ENCODE measurements at regions not wholly inside any gene's neighbourhood (a gene's known extent, or its start where the extent isn't known, plus 50 kb on each side); places are given as distances from the start of the nearest gene placed in this dataset.

DNA sequence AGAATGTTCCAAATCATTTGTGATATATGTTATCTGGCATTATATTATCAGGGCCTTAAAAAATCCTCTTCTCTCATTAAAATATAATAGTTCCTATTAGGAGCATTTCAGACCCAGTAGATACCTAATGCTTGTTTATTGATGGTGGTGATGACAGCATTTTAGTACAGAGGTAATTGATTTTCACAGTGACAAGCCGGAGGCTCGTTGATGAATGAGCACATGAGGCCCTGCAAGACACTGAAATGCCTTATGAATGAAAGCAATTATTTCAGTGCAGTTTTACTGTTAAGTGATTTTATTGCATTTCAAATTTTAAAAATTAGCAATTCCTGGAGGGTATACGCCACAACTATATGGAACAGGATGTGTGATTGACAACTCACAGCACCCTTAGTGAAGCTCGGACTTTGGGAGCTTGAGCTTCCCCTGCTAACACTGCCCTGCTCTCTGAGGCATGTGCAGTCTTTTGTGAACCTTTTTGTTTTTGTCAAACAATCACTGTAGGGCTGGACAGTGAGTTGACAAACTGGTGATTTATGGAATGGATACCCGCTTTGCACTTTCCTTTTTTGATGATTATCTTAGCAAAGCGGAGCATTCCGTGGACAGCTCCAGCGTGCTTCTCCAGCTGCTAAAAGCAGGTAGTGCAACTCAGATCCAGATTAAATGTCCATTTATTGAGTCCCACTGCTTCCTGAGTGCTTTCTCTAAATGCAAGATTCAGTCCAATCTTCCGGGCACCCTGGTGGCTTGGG lies 187.0 kb upstream of the ATP10A start:
- Histone ChIP-seq H3K9me3 (ENCODE audit: low read length) (no peaks in the 10 kb centered on the region), H3K9ac (ENCODE audit: low read length) (peak overlapping the region; percentile 23), H3K79me2 (replicated peaks; ENCODE audit: insufficient read depth, low read length) (no peaks in the 10 kb centered on the region), H3K27ac (ENCODE audit: low read length) (peak overlapping the region; percentile 42), H3K9me2 (ENCODE audit: insufficient read depth, low read length) (no peaks in the 10 kb centered on the region), H3F3A (ENCODE audit: insufficient read depth, low read length, poor library complexity, severe bottlenecking) (peaks cover 5% of the 10 kb centered on the region), H2AFZ (ENCODE audit: low read depth, low read length) (no peak overlapping the region), H3K36me3 (ENCODE audit: insufficient read depth, low read length) (no peaks in the 10 kb centered on the region), H3K27me3 (ENCODE audit: insufficient read depth, low read depth, low read length) (no peaks in the 10 kb centered on the region), H3K4me3 (ENCODE audit: low read length) (peak overlapping the region; percentile 16), H3K4me2 (ENCODE audit: low read length) (peak overlapping the region; percentile 5), H4K20me1 (ENCODE audit: insufficient read depth) (no peaks in the 10 kb centered on the region)
- TF ChIP-seq POLR2AphosphoS5 (IDR thresholded peaks at IDR 0.05) = peak; percentile 33
- peak; percentile 20 for TF ChIP-seq SMC3 (conservative IDR thresholded peaks at IDR 0.05; ENCODE audit: poor library complexity)
- no peak for TF ChIP-seq TAF1 (IDR thresholded peaks at IDR 0.05; ENCODE audit: low read depth)
- no peak for TF ChIP-seq MXI1 (conservative IDR thresholded peaks at IDR 0.05; ENCODE audit: poor library complexity, severe bottlenecking)

DNA sequence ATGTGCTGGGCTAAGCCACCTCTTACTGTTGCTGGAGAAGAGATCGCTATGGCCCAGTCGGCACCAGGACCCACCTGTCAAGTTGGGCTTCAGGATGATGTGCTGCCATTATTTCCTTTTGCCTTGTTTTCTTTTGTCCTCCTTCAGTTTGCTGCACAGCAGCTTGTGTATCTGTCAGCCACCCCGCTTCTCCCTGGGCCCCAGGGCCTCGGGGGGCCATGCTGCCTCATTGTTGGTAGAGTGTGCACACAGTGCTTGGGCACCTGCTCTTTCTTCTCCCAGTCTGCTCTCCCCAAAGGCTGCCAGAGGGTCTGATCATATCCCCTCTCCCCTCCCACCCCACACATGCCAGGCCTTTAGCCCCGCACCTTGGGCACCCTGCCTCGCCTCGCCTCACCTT lies 185.5 kb upstream of the ATP10A start:
- Histone ChIP-seq H2AFZ (ENCODE audit: low read depth, low read length) (no peak overlapping the region), H3K27me3 (ENCODE audit: insufficient read depth, low read depth, low read length) (no peaks in the 10 kb centered on the region), H3K4me3 (ENCODE audit: low read length) (no peak overlapping the region), H3K79me2 (replicated peaks; ENCODE audit: insufficient read depth, low read length) (no peaks in the 10 kb centered on the region), H3K27ac (ENCODE audit: low read length) (no peak overlapping the region), H3K9me2 (ENCODE audit: insufficient read depth, low read length) (no peaks in the 10 kb centered on the region), H3K9me3 (ENCODE audit: low read length) (no peaks in the 10 kb centered on the region), H4K20me1 (ENCODE audit: insufficient read depth) (no peaks in the 10 kb centered on the region), H3F3A (ENCODE audit: insufficient read depth, low read length, poor library complexity, severe bottlenecking) (peaks cover 5% of the 10 kb centered on the region), H3K36me3 (ENCODE audit: insufficient read depth, low read length) (no peaks in the 10 kb centered on the region), H3K4me2 (ENCODE audit: low read length) (no peak overlapping the region), H3K9ac (ENCODE audit: low read length) (no peak overlapping the region)
- TF ChIP-seq, protein P1, sequence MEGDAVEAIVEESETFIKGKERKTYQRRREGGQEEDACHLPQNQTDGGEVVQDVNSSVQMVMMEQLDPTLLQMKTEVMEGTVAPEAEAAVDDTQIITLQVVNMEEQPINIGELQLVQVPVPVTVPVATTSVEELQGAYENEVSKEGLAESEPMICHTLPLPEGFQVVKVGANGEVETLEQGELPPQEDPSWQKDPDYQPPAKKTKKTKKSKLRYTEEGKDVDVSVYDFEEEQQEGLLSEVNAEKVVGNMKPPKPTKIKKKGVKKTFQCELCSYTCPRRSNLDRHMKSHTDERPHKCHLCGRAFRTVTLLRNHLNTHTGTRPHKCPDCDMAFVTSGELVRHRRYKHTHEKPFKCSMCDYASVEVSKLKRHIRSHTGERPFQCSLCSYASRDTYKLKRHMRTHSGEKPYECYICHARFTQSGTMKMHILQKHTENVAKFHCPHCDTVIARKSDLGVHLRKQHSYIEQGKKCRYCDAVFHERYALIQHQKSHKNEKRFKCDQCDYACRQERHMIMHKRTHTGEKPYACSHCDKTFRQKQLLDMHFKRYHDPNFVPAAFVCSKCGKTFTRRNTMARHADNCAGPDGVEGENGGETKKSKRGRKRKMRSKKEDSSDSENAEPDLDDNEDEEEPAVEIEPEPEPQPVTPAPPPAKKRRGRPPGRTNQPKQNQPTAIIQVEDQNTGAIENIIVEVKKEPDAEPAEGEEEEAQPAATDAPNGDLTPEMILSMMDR (IDR thresholded peaks at IDR 0.05; ENCODE audit: poor library complexity, severe bottlenecking) = no peak
- TF ChIP-seq POLR2AphosphoS5 (IDR thresholded peaks at IDR 0.05) (no peak), MXI1 (conservative IDR thresholded peaks at IDR 0.05; ENCODE audit: poor library complexity, severe bottlenecking) (no peak), SMC3 (conservative IDR thresholded peaks at IDR 0.05; ENCODE audit: poor library complexity) (no peak), EZH2 (IDR thresholded peaks at IDR 0.05; ENCODE audit: borderline replicate concordance, insufficient read depth, low read length, poor library complexity, severe bottlenecking) (no peak), TAF1 (IDR thresholded peaks at IDR 0.05; ENCODE audit: low read depth) (no peak), RAD21 (conservative IDR thresholded peaks at IDR 0.05) (no peak), EP300 (conservative IDR thresholded peaks at IDR 0.05; ENCODE audit: poor library complexity, severe bottlenecking) (no peak)
- TF ChIP-seq, protein P2, sequence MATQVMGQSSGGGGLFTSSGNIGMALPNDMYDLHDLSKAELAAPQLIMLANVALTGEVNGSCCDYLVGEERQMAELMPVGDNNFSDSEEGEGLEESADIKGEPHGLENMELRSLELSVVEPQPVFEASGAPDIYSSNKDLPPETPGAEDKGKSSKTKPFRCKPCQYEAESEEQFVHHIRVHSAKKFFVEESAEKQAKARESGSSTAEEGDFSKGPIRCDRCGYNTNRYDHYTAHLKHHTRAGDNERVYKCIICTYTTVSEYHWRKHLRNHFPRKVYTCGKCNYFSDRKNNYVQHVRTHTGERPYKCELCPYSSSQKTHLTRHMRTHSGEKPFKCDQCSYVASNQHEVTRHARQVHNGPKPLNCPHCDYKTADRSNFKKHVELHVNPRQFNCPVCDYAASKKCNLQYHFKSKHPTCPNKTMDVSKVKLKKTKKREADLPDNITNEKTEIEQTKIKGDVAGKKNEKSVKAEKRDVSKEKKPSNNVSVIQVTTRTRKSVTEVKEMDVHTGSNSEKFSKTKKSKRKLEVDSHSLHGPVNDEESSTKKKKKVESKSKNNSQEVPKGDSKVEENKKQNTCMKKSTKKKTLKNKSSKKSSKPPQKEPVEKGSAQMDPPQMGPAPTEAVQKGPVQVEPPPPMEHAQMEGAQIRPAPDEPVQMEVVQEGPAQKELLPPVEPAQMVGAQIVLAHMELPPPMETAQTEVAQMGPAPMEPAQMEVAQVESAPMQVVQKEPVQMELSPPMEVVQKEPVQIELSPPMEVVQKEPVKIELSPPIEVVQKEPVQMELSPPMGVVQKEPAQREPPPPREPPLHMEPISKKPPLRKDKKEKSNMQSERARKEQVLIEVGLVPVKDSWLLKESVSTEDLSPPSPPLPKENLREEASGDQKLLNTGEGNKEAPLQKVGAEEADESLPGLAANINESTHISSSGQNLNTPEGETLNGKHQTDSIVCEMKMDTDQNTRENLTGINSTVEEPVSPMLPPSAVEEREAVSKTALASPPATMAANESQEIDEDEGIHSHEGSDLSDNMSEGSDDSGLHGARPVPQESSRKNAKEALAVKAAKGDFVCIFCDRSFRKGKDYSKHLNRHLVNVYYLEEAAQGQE (IDR thresholded peaks at IDR 0.05; ENCODE audit: borderline replicate concordance) = no peak

Measured in neural cell (in vitro differentiated cells).